HCT116 (cell line): ENCODE measurements at regions not wholly inside any gene's neighbourhood (a gene's known extent, or its start where the extent isn't known, plus 50 kb on each side); places are given as distances from the start of the nearest gene placed in this dataset.

Source experiments
- ATAC-seq: fragments of 200-7000 bp; cut with Tn5 transposase; 2 replicates; pipeline ENCODE4 v1.9.1; 2020; ENCODE audit warnings: mild to moderate bottlenecking, moderate library complexity
- BruUV-seq: library from RNA; stranded (reverse); fragments of 400-500 nt; replicated peaks from 2 replicates; lab custom pipeline; 2021; lab: Mats Ljungman, UMichigan
- CTCF ChIA-PET: fragments of 300-600 bp; sonication (Branson Sonifier 250); formaldehyde crosslinking; loops from one replicate; lab custom pipeline; 2021; ENCODE audit warnings: antibody characterized with exemption; lab: Charles Lee
- POLR2A ChIA-PET: fragments of 300-600, 350-600 bp; sonication (Branson Sonifier 250); formaldehyde crosslinking; loops from one replicate; lab custom pipeline; 2021; ENCODE audit warnings: antibody characterized with exemption; lab: Charles Lee
- RAD21 ChIA-PET, 2 experiments: fragments of 300-600 bp; sonication (Branson Sonifier 250); formaldehyde crosslinking; loops; one replicate each; lab custom pipeline; 2023; ENCODE audit warnings: low total read pairs in 2 of 2; ENCODE audit not compliant: uncharacterized antibody in 2 of 2, unreplicated experiment in 2 of 2, low non-redundant PET in 1 of 2; lab: Charles Lee
- DNase-seq: peaks from one replicate; pipeline ENCODE4 v3.0.0-alpha.2; 2010; ENCODE audit warnings: low read depth, low spot score
- H2AFZ ChIP-seq: fragments of 200-600 bp; shearing (Covaris generic), sonication (generic); 2 replicates; pipeline ENCODE4 v1.6.1; 2017; ENCODE audit warnings: low read depth, mixed run types, mixed read lengths, antibody characterized with exemption, low read length; ENCODE audit not compliant: poor library complexity, severe bottlenecking
- H3K27ac ChIP-seq: 2 replicates; pipeline ENCODE4 v1.5.1; 2012; ENCODE audit warnings: low read depth, low read length
- H3K27me3 ChIP-seq: fragments of 200-600 bp; sonication (generic); 2 replicates; pipeline ENCODE4 v1.6.1; 2016; ENCODE audit warnings: mixed run types, low read length, mixed read lengths; ENCODE audit not compliant: insufficient read depth
- H3K36me3 ChIP-seq, 2 experiments: fragments of 200-500 bp in 1 of 2; fragments of 200-600 bp in 1 of 2; sonication (Bioruptor generic) in 1 of 2; sonication (generic) in 1 of 2; 2 replicates each; pipeline versions ENCODE4 v1.5.1 to v1.6.1; 2014 to 2016; ENCODE audit warnings: low read length in 2 of 2, inconsistent platforms in 1 of 2, mixed read lengths in 1 of 2, mixed run types in 1 of 2; ENCODE audit not compliant: insufficient read depth in 2 of 2, control insufficient read depth in 1 of 2
- H3K4me1 ChIP-seq, 2 experiments: fragments of 200-600 bp in 1 of 2; sonication (generic) in 1 of 2; 2 replicates each; pipeline versions ENCODE4 v1.5.1 to v1.6.1; 2012 to 2017; ENCODE audit warnings: low read length in 2 of 2, inconsistent platforms in 1 of 2, mild to moderate bottlenecking in 1 of 2, mixed read lengths in 1 of 2, mixed run types in 1 of 2, moderate library complexity in 1 of 2; ENCODE audit not compliant: insufficient read depth in 2 of 2, control insufficient read depth in 1 of 2
- H3K4me2 ChIP-seq: fragments of 200-600 bp; sonication (generic); 2 replicates; pipeline ENCODE4 v1.6.1; 2017; ENCODE audit warnings: mixed run types, low read length, mixed read lengths
- H3K4me3 ChIP-seq, 2 experiments: fragments of 200-600 bp in 1 of 2; sonication (generic) in 1 of 2; replicated peaks in 1 of 2; 2 replicates each; pipeline ENCODE4 v1.5.1; 2011 to 2016; ENCODE audit warnings: low read length in 2 of 2, control low read depth in 1 of 2, low read depth in 1 of 2, mild to moderate bottlenecking in 1 of 2, mixed read lengths in 1 of 2, mixed run types in 1 of 2
- H3K79me2 ChIP-seq: fragments of 200-600 bp; sonication (generic); 2 replicates; pipeline ENCODE4 v1.6.1; 2017; ENCODE audit warnings: mild to moderate bottlenecking, mixed run types, low read length, moderate library complexity, mixed read lengths; ENCODE audit not compliant: insufficient read depth
- H3K9ac ChIP-seq: fragments of 200-600 bp; sonication (generic); 2 replicates; pipeline ENCODE4 v1.6.1; 2016; ENCODE audit warnings: low read length, mixed read lengths
- H3K9me2 ChIP-seq: fragments of 200-600 bp; sonication (generic), shearing (Covaris generic); 2 replicates; pipeline ENCODE4 v1.6.1; 2017; ENCODE audit warnings: mixed run types, mild to moderate bottlenecking, moderate library complexity; ENCODE audit not compliant: insufficient read depth
- H3K9me3 ChIP-seq, 2 experiments: fragments of 200-500 bp in 1 of 2; fragments of 200-600 bp in 1 of 2; sonication (Bioruptor generic) in 1 of 2; sonication (generic) in 1 of 2; 2 replicates each; pipeline ENCODE4 v1.6.1; 2014 to 2017; ENCODE audit warnings: low read length in 2 of 2, mixed read lengths in 2 of 2, inconsistent platforms in 1 of 2, low read depth in 1 of 2, mild to moderate bottlenecking in 1 of 2, mixed run types in 1 of 2, moderate library complexity in 1 of 2; ENCODE audit not compliant: control insufficient read depth in 1 of 2, insufficient read depth in 1 of 2
- H4K20me1 ChIP-seq: fragments of 200-600 bp; sonication (generic), shearing (Covaris generic); 2 replicates; pipeline ENCODE4 v1.6.1; 2017; ENCODE audit warnings: mixed run types, mild to moderate bottlenecking, moderate library complexity; ENCODE audit not compliant: insufficient read depth
- ATF3 ChIP-seq: IDR thresholded peaks from 2 replicates; pipeline ENCODE4 v1.6.1; 2012
- CBX3 ChIP-seq: IDR thresholded peaks from 2 replicates; pipeline ENCODE4 v1.6.1; 2012; ENCODE audit warnings: low read depth
- ELF1 ChIP-seq: IDR thresholded peaks from 2 replicates; pipeline ENCODE4 v1.6.1; 2012; ENCODE audit warnings: low read depth, borderline replicate concordance
- EZH2 ChIP-seq: fragments of 200-600 bp; sonication (generic); IDR thresholded peaks from 2 replicates; pipeline ENCODE4 v1.6.1; 2017; ENCODE audit warnings: antibody characterized with exemption, mixed run types
- JUND ChIP-seq: IDR thresholded peaks from 2 replicates; pipeline ENCODE4 v1.6.1; 2012
- SIN3A ChIP-seq: IDR thresholded peaks from 2 replicates; pipeline ENCODE4 v1.6.1; 2012; ENCODE audit warnings: low read depth
- SP1 ChIP-seq: IDR thresholded peaks from 2 replicates; pipeline ENCODE4 v1.6.1; 2012; ENCODE audit warnings: low read depth
- TCF7L2 ChIP-seq: IDR thresholded peaks from 2 replicates; pipeline ENCODE4 v1.7.0; 2011; ENCODE audit warnings: borderline replicate concordance, inconsistent platforms; ENCODE audit not compliant: insufficient read depth, insufficient read length; ENCODE audit errors: extremely low read depth
- ZNF274 ChIP-seq: fragments of 200-500 bp; sonication (Bioruptor generic); IDR thresholded peaks from 2 replicates; pipeline ENCODE4 v1.6.1; 2014; ENCODE audit warnings: mild to moderate bottlenecking, low read depth, low read length, inconsistent platforms
- intact Hi-C: fragments of 100-400 bp; cut with micrococcal nuclease; formaldehyde crosslinking; loops from 2 replicates; pipeline ENCODE4 v1.10.0; 2022

GRCh38 chr3:13198264-13198879 is 125.1 kb upstream of the IQSEC1 start (continued):
- TF ChIP-seq TCF7L2: no peak
- no peak for TF ChIP-seq JUND
- TF ChIP-seq EZH2: no peak
- TF ChIP-seq SIN3A: no peak
- TF ChIP-seq ATF3: no peak

- no TSS peak for BruUV-seq
- Histone ChIP-seq H3K27me3 (no peaks in the 10 kb centered on the region), H3K9ac (no peak overlapping the region), H3K4me2 (no peak overlapping the region), H3K79me2 (no peaks in the 10 kb centered on the region), H4K20me1 (no peaks in the 10 kb centered on the region), H2AFZ (no peak overlapping the region), H3K9me2 (no peaks in the 10 kb centered on the region), H3K4me3 (no peak overlapping the region), H3K27ac (no peak overlapping the region), H3K36me3 (no peaks in the 10 kb centered on the region), H3K4me1 (no peaks in the 10 kb centered on the region), H3K9me3 (no peaks in the 10 kb centered on the region)
- no peak for ATAC-seq
- ChIA-PET POLR2A (no interaction called here), RAD21 (no interaction called here), CTCF (interaction anchor here (1.3 kb wide), 1 partner anchor 32 kb away, joined by 3 read pairs; no protein-coding TSS in a partner anchor)
- intact Hi-C loops: no loop called here
- TF ChIP-seq CBX3 (no peak), ELF1 (no peak), JUND (no peak), ATF3 (no peak), ZNF274 (no peak), SP1 (no peak)
- DNase-seq: no peak
Measured at GRCh38 chr3:13197795-13198194, 124.6 kb upstream of the IQSEC1 start.
